GM19452 (cell line): ENCODE measurements at regions not wholly inside any gene's neighbourhood (a gene's known extent, or its start where the extent isn't known, plus 50 kb on each side); places are given as distances from the start of the nearest gene placed in this dataset.
"Not testable (repeated sequence)": the region's sequence is repeated elsewhere in the genome, so short reads cannot be mapped to it uniquely, and the experiment has no call there.

Source experiments
- ATAC-seq: cut with Tn5 transposase; IDR thresholded peaks from one replicate; pipeline ENCODE4 v1.9.1; 2021; ENCODE audit not compliant: unreplicated experiment

DNA sequence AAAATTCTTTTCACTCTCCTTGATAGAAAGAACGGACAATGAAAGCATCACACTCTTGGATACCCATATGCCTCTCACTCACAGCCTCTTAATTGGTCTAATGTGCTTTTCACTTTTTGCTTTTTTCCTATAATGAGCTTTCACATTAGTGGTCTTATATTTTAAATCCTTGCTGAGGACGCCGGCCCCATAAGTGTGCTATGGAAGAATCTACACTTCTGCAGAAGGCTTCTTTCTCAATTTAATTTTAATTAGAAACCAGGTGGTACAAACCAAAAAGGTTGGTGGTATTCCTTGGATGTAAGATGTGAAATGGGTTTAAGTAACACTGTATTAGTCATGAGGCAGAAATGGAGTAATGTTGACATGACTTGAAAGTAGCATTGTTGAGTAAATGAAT lies 190.6 kb upstream of the NFIA start:
- ATAC-seq = no peak

DNA sequence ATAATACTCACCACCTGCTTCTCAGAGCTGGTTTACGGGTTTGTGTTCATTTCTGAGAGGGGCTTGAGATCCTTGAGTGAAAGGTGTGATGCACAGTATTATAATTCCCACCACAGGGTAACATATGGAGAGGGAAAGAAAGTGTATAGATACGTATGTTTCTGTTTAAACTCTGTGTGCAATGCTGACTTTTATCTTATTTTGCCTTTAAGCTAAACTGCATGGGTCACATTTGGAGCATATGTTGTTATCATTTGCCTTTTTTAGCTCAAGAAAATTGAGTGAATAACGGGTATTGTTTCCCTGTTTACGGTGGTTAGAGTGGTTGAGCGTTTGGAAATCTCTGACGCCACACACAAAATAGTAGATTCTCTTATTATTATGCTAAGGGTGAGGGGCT lies 191.1 kb upstream of the NFIA start:
- no peak for ATAC-seq

DNA sequence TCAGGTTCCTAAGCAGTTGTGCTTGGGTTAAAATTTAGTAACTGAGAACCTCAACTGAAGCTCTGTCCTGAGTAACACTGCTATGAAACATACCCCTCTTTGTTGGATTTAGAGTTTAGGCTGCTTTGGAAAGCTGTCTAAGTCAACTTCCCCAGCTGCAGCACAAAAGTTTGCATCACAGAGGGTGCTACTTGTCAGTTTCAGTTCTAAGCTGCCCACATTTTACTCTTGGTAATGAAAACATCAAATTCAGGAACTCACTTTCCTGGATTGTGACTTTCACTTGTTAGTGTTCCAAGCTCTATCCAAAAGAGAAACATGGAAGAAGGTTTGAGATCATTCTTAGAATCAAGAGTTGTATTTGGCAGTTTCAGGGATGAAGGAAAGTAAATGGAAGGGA lies 191.7 kb upstream of the NFIA start:
- no peak for ATAC-seq

DNA sequence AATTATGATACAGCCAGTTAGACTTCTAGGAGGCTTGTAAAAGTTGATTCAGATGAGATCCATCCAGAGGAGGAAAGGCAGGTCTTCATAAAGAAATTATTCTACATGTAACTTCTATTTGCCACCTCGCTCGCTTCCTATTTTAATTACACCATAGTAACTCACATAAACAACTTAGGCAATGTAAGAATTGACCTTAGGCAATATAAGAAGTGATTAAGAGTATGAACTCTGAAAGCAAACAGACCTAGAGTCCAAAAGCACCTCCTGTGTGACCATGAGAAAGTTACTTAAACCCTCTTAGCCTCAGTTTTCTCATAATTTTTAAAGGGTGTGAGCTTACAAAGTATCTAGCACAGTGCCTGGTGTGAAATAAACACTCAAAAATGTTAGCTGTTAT lies 192.7 kb upstream of the NFIA start:
- no peak for ATAC-seq

DNA sequence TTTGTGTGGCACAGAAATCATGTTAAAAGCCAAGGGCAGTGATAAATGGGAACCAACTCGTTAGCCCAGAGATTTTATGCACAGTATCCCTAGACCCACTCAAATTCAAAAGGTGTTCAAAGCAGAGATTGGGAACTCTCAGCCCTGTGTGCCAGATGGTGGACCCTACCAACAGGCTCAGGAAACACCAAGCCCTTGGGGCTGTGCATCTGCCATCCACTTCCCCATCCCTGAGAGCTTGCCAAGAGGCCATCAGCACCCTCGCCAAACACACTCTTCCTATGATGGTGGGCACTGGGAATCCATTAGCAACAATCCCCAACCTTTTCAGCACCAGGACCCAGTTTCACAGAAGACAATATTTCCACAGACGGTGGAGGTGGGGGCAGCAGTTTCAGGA lies 194.2 kb upstream of the NFIA start:
- ATAC-seq = no peak

DNA sequence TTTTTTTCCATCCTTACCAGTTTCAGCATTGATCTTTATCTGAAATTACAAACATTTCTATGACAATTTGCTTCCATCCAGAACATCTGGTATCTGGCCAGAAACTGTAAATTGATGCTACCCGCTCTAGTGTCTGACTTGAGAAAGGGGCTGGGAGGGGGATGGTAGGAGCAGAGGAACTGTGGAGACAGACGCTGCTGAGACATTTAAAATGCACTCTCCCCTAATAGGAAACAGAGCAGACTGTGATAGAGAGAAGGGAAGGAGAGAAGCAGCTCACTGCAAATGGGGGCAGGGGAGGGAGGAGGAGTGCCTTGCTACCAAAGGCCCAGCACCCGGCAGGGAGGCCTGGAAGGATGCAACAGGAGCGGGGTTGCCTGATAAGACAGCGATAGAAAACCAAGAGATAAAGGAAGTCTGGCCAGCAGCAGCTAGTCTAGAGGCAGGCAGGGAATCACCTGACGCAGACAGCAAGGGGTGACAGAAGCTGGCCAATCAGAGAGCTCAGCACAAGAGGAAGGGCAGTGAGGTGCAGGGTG lies 195.5 kb upstream of the NFIA start:
- no peak for ATAC-seq

DNA sequence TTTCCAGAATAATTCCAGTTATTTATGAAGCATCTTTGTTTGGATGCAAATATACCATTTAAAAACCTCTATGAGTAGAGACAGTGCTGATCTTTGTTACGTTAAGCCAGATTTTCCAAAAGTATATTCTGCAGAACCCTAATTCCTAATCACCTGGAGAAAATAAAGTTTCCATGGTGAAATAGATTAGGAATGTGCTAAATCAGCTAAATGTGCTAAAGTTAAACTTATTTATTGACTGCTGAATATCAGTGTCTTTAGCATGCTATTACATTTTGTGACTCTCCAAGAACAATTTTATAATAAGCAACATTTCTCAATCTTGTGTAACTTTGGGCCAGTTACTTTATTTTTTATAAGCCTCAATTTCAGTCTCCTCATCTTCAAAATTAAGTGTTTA lies 196.3 kb upstream of the NFIA start:
- ATAC-seq = no peak

DNA sequence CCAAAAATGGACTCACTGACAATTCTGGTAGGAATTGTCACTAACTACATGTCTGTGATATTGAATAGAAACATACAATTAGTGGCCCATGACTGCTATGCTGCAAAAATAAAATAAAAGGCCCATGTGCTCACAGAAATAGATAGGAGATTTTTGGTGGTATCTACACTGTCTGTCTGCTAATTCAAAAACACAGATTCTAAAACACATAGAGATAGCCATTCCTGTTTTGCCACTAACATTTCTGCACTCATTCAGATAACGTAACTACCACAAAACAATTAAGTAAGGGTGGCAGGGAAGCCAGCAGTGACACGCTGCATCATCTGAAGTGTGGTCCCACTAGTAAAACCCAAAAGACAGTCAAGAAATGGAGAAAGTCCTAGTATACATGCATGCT lies 202.2 kb upstream of the NFIA start:
- ATAC-seq = no peak

DNA sequence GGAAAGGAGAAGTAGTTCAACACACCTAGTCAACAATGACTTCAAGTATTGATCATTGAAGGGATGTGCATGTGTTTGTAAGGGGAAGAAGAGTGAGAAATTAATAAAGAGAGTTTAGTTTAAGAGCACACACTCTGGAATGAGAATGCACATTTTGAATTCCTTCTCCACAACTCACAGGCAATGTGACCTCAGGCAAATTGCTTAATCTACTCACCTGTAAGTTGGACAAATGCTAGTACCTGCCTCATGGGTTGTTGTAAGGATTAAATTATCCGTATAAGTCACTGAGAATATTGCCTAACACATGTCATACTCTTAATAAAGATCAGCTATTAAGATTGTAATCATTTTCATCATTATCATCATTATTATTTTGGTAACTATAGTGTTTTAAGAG lies 204.0 kb upstream of the NFIA start:
- ATAC-seq = no peak

DNA sequence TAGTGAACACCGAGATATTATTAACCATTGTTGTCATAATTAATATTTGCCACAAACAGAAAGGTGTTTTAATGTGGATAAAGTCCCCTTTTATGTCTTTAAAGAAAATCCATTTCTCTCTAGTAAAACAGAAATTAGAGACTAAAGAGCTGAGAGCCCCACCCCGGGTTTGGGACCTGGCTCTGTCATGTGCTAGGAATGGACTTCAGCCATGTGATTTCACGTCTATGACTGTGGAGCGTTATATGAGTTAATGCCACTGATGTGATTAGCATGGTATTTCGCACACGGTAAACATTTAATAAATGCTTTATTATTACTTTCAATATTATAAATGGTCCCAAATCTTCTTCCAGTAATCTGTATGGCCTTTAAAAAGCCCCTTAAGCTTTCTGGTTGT lies 205.0 kb upstream of the NFIA start:
- ATAC-seq = no peak

DNA sequence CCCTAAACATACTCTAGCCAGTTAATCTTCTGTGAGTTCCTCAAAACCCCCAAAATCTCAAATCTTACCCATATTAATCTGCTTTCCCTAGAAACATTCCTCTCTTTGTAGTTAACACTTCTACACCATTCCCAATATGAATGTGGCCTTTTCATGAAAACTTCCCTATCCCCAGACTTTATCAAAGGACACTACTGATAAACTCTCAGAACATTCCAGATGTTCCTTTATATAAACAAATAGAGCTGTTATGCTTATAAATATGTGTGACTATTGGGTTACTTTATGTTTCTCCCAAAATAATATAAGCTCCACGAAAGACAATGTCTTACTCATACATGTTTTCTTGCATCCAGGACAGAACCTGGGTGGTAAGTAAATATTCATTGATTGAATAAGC lies 205.4 kb upstream of the NFIA start:
- ATAC-seq = no peak

DNA sequence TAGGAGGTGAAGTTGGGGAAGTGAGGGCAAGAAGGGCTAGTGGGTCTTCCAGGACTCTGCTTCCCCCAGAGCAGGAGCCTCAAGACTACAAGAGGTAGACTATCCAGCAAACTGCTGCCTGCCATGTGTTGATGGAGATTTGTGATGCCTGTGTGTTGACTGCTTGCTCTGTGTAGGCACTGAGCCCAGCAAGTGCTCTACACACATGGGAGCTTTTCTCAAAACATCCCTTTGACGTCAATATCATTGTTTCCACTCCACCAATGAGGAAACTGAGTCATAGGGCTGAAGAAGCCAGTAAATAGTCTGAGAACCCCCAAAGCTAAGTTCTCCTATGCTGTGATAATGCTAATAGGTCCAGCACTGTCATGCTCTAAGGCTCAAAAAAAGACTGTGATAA lies 207.2 kb upstream of the NFIA start:
- ATAC-seq = no peak

DNA sequence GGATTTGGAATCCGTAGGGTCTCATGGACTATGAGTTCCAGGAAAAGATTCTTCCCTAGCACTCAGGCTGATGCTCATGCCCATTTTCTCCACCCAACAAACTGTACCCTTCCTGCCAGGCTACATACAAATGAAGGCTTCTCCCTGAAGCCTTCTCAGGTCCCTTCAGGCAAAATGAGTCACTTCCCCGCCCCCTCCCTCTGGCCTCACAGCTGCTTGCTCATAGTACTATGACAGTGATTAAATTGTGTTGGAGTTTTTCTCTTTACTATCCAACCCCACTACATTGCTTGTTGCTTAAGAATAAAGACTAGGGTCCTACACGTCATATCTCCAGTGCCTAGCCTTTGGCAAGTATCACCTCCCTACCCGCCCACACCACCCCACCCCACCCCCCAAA lies 207.6 kb upstream of the NFIA start:
- ATAC-seq = no peak

DNA sequence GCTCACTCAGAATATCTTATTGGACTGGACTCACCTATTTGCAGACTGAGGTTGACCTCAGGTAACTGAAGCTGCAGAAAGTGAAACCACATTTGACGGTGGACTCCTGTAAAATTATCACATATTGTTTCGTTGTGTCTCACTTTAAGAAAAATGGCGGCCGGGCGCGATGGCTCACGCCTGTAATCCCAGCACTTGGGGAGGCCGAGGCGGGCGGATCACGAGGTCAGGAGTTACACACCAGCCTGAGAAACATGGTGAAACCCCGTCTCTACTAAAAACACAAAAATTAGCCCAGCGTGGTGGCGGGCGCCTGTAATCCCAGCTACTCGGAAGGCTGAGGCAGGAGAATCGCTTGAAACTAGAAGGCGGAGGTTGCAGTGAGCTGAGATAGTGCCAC lies 209.0 kb upstream of the NFIA start:
- not testable (repeated sequence) for ATAC-seq

DNA sequence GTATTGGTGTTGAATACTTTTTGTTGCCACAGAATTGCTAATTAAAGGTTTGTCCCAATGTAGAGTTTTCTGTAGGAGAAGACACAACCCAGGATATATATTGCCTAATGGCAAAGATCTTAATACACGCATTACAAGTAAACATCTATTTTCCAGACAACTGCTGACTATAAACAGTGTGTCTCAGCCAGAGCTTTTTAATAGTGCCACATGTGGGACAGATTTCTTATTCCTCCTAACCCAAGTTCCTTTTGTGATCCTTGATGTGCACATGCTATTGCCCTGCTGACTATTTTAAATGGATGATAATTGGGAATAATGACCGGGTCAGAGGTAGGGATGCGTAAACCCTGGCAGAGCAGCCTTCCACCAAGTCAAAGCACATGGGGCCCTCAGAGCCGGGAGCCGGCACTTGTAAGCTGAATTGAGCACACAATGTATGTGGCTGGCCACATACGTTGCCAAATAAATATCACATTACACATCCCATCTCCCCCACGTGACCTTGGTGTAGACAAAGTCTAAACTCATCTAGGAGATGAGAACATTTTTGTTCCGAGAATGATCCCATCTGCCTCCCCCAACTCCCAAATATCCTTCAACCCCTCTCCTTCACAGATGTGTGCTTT lies 209.8 kb upstream of the NFIA start:
- ATAC-seq = no peak

DNA sequence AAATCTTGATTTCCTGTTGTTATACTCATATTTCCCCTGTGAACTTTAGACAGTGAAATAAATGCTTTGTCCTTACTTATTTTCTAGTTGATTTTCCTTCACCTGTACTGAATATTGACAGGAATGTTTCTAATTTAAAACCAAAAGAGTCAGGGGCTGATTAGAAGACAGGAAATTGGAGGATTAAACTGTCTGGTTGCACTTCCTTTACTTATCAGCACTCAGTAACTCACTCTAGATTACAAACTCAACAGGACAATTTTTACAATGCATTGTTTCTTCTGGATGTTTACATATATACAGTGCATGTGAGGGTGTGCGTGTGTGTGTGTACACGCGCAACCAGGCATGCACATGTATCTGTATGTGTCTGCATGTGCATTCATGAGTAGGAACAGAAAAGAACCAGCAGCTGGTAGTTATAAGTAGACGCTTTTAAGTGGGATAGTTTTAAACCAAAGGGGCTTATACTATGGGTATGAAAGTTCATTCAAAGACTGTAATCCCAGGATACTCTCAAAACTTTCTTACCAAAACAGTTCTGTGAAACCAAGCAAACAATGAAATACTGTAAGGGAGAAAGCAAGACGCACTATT lies 212.0 kb upstream of the NFIA start:
- ATAC-seq = no peak

DNA sequence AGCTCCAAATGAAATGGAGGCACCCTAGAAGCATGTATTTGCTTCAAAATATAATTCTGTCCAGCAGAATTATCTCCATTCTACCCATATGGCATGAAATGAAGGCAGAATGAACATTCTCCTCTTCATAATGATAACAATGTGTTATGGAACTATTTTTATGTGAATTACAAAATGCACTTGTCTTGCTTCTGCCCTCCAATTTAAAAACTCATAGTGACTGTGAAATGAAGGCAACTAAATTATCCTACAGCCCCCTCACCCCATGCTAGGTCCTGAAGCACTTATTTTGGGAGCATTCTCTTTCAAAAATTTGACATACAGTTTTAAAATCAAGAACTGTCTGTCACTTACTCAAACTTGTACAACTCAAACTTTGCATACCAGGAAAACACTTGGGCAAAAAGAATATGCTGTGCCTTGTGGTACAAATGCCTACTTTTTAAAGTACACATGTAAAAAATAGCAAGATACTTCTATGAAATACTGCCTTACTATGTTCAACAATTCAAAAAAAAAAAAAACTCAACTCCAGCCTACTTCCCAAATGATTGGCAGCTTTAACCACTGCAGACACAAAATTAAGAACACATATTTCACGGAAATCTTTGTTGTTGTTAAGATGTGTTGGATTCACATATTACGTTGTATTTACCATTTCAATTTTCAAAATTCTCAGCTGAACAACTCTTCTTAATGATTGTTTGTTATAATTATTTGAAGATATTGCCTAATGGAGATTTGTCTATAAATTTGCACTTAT lies 213.3 kb upstream of the NFIA start:
- ATAC-seq = no peak

DNA sequence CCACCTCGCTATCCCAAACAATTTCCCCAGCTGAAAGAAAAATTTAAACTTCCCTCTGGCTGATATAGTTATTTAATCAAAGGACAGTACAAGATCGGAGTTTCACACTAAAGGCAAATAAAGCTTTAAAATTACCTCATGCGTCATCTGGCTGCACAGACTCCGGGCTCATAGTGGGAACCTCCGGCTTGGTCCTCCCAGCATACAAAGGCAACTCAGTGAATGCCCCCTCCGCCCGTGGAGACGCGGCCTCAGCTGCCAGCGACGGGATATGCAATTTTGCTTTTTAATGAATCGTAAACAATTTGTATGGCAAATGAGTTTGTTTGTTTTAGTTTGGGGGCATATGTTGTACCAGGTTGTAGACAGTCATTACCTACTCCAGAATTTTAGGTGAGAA lies 214.6 kb upstream of the NFIA start:
- no peak for ATAC-seq

DNA sequence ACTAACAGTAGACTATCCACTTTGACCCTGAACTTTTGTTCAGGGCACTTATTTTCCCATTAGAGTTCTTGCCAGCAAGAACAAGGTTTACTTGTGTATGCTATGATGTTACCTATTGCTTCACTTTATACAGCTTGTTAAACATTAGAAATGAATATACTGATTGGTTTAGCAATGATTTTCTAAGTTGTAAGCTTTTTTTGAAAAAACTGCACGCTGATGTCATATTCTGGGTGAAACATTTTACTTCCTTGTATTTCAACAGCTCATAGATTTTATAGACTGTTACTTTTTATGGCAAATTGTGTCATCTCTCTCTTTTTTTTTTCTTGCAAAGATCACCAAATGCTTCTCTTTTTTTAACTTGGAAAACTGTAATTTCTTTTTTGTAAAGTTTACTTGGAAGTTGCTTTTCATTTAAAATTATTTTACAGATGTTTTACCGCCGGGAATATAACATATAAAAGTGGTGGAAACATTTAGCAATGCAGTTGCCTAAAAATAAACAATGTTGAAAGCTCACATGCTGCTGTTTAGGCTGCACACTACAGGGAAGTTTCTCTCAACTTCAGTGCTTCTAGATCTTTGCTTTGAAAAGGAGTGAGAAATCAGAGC lies 215.3 kb upstream of the NFIA start:
- no peak for ATAC-seq

DNA sequence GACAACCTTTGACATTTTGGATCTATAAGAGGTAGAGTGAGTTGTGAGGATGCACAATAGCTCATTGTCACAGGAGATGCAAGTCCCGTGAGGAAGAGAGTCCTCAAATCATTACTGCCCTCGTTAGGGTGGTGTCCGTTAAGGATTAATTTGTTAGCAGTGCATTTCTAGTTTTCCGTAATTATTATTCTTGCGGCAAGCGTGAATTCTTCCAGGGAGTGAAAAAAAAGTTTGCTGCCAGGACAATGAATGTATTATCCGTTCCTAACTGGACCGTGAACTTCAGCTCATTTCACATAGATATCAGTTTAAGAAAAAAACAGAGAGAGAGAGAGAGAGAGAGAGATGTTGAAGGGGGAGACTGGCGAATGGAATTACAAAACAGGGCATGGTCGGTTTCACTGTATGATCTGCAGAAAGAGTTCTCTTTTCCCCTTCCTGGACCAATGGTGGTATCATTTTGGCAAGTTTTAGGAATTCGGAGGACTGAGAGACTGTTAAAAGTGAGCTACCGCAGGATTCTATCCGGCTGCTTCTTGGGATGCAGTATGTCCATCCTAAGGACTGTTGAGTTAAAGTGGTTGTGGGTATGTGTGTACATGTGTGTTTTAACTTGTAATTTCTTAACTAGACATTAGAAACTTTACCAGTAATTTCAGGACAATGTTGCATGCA lies 216.0 kb upstream of the NFIA start:
- ATAC-seq = no peak

DNA sequence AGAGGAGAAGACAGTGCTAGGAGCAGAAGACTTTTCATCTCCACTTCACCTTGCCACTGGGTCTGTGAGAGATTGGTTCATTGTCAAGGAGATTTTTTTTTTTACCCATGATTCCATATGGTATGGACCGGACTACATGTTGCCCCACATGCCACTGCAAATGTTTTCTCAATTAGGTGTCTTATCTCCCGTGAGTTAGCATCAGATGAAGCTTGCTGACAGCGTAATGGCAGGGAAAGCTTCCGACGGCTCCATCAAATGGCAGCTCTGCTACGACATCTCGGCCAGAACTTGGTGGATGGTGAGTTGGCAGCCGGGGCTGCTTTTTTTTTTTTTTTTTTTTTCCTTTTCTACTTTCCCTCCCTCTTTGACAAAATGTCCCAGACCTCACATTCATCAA lies 217.2 kb upstream of the NFIA start:
- no peak for ATAC-seq
